ENCODE measurements at regions not wholly inside any gene's neighbourhood (a gene's known extent, or its start where the extent isn't known, plus 50 kb on each side); places are given as distances from the start of the nearest gene placed in this dataset.
A peak's percentile ranks its signal among the peaks of the same experiment; 100 is the strongest.
"Not testable (repeated sequence)": the region's sequence is repeated elsewhere in the genome, so short reads cannot be mapped to it uniquely, and the experiment has no call there.

DNA sequence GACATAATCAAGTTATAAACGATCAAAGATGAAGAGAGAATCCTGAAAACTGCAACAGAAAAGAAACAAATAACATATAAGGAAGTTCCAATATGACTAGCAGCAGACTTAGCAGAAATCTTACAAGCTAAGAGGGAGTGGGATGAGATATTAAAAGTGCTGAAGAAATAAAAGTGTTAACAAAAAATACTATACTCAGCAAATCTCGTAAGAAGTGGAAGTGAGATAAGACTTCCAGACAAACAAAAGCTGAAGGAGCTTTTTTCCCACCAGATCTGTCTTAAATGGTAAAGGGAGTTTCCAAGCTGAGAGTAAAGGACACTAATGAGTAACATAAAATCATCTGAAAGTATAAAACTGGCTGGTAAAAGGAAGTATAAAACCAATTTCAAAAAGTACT lies 2036.0 kb upstream of the C9orf72 start:
- no peak for DNase-seq (ENCODE audit: low spot score)

DNA sequence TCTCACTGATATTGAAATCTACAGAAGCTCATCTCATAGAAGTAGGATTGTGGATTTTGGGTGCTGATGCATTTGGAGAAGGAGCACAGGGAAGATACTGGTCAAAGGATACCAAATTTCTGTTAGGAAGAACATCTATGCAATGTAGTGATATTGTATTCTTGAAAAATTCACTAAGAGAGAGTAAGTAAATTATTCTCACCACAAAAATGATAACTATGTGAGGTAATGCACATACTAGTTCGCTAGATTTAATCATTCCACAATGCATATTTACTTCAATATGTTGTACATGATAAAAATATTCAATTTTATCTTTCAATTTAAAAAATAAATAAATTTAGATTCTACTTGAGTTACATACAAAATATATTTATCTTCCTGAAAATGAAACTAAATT lies 2040.5 kb upstream of the C9orf72 start:
- no peak for DNase-seq (ENCODE audit: low spot score)

DNA sequence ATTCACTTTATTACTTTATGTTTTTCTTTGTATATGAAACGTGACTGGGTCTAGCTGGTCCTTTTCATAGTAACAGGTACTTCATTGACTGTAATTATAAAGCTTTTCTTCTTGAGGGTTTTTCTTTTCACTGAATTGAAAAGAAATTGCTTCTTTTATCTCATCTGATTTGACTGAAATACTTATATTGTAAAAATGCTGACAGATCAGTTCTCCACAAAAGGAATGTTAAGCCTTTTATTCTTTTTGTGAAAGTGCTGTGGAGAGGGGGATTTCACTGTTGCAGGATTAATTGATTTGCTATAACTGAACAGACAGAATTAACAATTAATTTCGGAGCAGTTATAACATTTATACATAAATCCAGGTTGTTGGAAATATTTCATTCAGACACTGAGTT lies 2043.6 kb upstream of the C9orf72 start:
- no peak for DNase-seq (ENCODE audit: low spot score)

DNA sequence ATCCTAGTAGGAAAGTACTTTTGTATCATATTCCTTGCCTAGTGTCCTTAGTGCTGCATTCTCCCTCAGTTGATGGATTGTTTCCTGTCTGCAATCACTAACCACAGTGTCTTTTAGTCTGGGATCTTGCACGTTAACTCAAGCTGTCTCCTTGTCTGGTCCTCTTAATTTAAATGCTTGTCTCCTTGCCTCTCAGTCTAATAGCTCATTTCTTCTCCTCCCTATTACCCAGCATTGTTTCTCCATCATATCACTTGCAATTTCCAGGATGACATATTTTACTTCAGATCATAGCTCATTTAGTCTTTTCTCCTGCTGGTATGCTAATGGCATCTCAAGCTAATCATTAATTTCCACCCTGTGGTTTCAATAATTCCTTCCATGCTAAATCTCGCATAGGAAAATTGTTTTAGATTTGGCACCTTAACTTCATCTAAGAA lies 2052.0 kb upstream of the C9orf72 start:
- DNase-seq (ENCODE audit: low spot score) = no peak

DNA sequence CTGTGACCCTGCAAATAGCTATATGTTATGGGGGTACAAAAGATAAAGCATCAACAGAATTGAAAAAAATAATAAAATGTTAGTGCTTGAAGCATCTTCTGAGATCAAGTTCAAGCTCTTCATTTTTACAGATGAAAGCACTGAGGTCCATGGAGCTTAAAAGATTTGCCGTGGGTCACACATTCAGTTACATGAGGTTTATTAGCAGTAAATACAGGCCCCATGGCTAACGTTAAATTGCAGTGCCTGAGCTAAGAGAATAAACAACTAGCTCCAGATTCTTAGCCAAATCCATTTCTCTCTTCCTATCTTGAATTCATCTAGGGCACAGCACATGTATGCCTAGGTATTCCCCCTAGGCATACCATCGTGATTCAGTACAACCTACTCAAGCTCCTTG lies 2052.7 kb upstream of the C9orf72 start:
- DNase-seq (ENCODE audit: low spot score) = no peak

DNA sequence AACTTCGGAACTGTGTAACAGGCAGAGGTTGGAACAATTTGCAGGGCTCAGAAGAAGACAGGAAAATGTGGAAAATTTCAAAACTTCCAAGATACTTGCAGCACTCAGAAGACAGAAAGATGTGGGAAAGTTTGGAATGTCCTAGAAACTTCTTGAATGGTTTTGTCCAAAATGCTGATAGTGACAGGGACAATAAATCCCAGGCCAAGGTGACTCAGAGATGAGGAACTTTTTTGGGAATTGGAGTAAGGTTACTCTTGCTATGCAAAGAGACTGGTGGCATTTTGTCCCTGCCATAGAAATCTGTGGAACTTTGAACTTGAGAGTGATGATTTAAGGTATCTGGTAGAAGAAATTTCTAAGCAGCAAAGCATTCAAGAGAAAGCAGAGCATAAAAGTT lies 2055.6 kb upstream of the C9orf72 start:
- DNase-seq (ENCODE audit: low spot score) = not testable (repeated sequence)

DNA sequence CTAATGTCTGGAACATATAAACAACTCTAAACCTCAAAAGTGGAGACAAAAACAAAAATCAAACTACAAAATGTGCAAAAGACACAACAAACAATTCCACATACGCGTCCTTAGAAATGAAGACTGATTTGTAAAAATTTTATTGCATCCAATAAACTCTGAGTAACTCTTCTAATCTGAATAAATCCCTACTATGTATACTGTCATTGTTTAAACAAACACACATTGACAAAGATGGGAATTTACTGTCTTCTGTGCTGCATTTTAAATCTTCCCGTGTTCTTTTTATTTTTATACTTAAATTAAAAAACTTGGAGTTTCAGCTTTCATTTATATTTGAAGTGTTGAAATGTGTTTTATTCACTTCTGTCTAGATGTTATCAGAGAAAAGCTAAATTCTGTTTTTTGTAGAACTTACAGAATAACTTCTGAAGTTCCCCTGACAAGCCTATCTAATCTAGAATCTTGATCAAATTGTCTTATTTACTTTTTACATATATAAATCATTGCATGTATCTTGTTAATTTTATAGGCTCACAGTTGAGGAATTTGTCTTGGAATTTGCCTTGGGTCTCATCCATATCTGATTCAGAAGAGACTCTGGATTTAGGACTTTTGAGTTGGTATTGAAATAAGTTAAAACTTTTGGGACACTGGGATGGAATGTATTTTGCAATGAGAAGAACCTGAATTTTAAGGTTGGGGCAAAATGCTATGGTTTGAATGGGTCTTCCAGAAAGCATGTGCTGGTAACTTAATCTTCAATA lies 2064.4 kb upstream of the C9orf72 start:
- DNase-seq (ENCODE audit: low spot score) = no peak

DNA sequence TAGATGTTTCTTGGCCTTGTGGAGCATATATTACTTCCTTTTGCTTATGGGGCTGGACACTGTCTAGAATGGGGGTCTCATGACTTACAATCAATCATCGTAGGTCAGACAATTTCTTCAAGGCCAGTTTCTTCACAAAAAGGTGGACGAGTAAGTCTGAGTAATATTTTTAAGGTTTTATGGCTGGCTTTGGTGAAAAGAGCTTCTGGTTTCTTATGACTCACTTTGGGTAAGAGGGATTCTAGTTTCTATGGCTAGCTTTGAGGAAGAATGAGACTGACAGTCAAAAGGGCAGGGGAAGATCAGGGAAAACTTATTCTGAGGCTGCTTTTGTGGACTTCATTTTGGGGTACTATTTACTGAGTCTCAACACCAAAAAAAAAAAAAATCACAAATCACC lies 2067.2 kb upstream of the C9orf72 start:
- DNase-seq (ENCODE audit: low spot score) = no peak

DNA sequence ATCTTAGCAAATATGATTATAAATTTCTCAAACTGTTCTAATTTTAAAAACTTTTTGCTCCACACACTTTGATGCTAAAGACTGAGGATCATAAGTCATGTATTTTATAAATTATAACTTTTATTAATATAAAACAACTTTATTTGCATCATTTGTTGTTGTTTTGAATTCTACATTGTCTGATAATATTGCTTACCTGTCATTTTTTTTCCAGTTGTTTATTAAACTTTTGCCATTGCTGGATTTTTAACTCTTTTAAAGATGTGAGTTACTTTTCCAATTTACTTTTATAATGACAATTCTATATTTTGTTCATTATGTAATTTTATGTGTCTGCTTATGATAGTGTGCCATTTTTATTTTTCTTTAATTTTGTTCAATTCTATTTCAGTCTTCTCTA lies 2071.2 kb upstream of the C9orf72 start:
- DNase-seq (ENCODE audit: low spot score) = no peak

DNA sequence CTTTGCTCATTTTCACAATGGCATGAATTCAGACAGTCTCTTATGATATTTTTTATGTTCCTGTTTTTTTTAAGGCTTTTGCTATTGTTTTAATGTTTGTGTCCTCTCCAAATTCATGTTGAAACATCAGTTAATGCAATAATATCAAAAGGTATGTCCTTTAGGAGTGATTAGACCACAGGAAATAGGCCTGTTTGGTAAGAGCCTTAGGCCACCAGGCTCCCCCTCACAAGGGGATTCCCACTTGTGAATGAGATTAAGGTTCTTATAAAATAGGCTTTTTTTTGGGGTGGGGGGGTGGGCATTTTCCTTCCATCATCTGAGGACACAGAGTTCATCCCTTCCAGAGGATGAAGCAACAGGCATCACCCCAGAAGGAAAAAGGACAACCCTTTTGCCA lies 2074.2 kb upstream of the C9orf72 start:
- DNase-seq (ENCODE audit: low spot score) = no peak

DNA sequence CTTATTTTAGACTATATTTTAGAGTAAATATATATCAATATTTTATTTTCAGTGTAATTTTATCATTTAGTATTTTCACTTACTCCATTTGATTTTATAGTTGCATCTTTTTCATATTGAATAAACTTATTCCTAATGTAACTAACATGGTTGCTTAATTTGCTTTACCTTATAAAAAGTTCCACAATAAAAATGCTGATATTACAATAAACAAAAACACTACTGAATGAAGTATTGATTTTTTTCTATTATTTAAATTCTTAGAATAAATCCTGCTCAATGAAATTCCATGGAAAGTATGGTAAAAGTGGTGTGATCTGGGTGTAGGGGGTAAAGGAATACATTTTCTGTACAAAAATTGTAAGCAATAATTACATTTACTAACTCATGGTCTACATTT lies 2074.9 kb upstream of the C9orf72 start:
- DNase-seq (ENCODE audit: low spot score) = no peak

DNA sequence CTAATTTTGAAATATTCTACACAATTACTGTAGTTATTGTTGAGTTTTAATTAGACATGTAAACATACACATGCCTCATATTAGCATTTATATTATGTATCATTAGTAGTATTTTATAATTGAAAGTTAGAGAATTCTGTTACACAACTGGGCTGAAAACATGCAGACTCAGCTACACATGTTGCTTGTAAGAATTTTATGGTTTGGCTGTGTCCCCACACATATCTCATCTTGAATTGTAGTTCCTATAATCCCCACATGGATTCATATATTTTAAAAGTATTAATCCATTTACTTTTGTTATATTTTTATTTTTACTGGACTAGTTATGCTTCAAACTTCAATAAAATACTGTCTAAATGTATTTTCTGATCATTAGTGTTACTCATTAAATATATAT lies 2075.3 kb upstream of the C9orf72 start:
- no peak for DNase-seq (ENCODE audit: low spot score)

DNA sequence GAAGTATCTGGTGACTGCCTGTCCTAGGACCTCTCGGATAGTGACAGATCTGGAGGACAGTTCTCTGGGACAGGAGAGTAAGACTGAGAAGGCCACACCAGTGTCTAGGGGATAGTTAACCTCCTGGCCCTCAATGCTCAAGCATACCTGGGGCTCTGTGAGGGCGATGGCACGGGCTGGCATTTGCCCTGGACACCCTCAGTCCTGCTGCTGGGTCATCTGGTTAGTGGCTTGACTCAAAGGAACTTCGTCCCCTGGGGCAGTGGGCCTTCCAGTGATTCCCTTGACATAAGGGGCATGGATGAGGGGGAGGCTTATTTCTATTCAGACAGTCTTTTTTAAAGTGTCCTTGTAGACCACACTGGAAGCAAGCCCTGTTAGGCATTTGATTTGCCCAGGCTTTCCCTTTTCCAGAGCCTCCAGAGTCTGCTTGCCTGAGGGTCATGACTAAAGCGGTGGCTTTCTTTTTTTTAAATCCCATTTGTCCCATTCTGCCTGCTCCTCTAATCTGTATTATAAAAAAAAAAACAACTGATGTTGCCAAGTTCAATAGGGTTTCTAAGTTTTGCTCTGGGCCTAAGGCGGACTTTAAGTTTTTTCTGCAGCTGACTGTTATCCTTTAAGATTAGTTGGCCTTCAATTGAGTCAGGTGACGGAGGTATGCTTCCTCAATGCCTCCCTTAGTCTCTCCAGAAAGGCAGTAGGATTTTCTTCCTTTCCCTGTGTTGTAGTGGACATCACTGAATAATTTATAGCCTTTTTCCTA lies 2083.5 kb upstream of the C9orf72 start:
- no peak for DNase-seq (ENCODE audit: low spot score)

DNA sequence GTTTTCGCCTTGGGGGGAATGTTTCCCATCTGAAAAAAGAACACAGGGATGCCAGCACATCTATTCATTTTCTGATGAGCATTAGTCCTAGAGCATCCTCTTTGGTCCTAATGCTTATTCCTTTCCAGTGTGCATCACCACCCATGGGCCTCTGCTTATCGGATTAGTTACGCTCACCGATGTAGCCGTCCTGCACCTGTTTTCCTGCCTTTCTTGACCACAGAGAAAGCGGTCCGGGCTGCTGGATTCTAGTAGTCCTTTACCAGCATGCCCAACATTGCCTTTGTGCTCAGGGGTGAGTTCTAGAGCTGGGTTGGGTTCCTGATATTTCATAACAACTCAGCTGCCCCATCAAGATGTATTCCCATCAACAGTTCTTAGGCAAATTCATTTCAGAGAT lies 2084.5 kb upstream of the C9orf72 start:
- DNase-seq (ENCODE audit: low spot score) = no peak

DNA sequence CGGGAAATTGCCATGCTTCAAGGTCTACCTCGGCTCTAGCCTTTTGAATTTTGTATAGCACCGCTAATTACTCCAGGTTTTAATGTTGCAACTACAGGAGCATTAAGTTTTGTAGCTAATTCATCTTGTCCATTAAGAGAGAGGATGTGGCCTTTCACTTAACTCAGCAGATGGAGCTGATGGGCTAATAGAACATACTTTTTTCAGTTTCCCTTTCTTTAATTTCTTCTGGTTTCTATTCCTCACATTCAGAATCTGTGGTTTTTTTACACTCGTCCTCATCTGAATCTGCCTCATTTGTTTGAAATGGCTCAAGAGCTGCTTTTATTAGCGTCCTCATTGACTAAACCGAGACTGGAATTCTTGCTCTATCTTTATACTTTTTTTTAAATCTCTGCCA lies 2085.7 kb upstream of the C9orf72 start:
- no peak for DNase-seq (ENCODE audit: low spot score)

DNA sequence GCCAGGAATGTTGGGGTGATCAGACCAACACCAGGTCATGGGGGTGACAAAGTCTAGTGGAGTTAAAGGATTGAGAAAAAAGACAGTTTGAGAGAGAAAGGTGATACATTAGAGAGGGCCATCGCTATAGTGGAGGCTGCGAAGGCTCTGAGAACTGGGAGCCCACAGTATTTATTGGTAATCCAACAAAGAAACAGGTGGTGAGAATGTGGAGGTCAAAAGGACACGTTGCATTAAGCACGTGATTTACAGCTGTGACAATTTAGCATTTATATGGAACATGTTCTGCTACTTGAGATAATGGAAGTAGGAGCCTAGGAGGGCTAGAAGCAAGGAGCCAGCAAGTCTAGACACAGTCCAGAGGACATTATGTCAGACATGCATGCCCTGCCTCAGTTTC lies 2086.5 kb upstream of the C9orf72 start:
- DNase-seq (ENCODE audit: low spot score) = no peak

DNA sequence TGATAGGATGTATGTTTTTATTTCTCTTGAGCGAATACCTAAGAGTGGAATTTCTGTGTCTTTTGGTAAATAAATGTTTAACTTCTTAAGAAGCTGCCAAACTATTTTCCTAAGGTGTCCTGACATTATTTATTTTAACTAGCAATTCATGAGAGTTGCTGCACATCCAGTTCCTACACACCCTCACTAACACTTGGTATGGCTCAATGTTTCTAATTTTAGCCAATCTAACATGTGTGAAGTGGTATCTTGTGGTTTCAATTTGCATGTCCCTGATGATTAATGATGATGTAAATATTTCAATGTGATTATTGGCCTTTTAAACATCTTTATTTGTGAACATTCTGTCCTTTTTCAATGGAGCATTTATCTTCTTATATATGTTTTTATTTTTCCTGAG lies 2095.5 kb upstream of the C9orf72 start:
- no peak for DNase-seq (ENCODE audit: low spot score)

DNA sequence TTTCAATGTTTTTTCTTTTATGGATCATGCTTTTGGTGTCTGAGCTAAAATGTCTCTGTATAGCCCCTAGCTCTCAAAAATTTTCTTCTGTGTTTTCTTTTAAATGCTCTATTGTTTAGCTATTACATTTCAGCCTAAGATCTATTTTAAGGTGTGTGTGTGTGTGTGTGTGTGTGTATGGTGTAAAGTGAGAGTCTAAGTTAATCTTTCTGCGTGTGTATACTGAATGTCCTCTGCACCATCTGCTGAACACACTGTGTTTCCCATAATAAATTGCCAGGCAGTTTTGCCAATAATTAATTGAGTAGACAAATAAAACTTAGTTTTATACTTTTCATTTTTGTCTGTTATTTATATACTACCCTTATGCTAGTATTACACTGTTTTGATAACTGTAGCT lies 2096.3 kb upstream of the C9orf72 start:
- DNase-seq (ENCODE audit: low spot score) = no peak

DNA sequence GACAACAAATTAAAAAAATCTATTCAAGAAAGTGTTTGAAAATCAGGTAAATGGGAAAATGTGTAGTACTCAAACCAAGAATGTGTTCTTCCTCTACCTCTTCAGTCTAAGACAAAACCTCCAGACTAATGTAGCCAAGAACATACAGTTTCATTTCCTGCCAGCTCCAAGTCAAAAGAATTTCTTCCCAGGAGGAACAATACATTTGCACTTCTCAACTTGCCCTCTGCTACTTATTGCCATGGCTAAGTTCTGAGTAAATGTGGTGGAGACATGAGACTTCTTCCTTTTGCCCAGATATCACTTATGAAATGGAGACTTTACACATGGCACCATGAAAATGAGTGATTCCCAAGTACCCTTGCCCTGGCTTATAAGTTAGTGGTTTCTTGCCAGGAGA lies 2112.2 kb upstream of the C9orf72 start:
- no peak for DNase-seq (ENCODE audit: low spot score)

DNA sequence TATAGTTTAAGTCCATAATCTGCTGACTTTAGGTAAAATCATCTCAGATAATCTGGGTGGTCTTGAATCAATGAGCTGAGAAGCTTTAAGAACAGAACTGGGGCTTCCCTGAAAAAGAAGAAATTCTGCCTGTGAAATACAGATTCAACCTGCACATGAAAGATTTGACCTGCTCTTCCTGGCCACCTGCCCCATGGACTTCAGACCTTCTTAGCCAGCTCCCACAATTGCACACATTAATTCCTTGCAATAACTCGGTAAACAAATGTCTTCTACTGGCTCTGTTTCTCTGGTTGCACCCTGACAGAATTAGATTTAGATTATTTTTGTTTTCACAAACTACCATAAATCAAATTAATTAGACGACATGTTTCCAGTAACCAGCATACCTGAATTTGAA lies 2117.9 kb upstream of the C9orf72 start:
- DNase-seq (ENCODE audit: low spot score) = no peak

DNA sequence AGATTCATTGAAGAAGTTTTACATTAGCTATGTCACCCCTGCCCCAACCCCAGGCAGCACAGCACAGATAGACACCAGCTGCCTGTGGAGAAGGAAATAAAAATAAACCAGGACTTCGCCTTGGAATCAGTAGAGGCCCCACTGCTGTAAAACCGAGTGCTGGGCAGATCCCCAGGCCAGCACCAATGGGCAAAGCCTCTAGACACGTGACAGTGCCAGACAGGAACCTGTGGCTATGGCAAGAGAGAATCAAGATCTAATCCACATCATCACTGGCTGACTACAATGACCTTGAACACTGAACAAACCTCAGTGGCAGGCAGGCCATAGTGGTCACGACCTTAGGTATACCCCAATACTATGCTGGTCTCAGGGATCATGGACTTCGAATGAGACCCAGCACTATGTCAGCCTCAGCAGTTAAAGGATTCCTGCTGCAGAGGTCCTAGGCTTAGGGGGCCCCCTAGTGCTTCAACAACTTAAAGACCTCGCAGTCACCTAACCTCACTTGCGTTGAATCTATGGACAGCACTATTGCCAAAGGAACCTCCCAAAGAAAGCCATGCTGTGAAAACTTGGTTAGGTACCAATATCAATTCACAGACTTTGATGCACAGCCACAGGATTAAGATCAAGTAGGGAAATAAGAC lies 2118.6 kb upstream of the C9orf72 start:
- peak; percentile 4 for DNase-seq (ENCODE audit: low spot score)

DNA sequence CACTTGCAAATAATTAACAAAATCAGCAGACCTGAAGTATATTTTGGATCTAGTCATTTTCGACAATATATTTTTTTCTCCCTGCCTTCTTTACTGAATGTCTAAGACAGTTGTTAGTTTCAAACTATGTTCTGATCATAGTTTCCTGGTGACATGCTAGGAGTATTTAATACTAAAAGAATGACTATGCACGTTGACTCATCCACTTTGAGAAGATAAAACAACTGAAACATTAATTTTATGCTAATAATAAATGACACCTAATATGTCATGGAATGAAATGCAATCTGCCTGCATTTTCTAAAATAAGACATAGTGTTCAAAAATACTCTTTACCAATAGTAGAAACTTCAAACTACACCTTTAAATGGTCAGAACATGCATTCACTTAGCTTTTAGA lies 2123.7 kb upstream of the C9orf72 start:
- DNase-seq (ENCODE audit: low spot score) = no peak

DNA sequence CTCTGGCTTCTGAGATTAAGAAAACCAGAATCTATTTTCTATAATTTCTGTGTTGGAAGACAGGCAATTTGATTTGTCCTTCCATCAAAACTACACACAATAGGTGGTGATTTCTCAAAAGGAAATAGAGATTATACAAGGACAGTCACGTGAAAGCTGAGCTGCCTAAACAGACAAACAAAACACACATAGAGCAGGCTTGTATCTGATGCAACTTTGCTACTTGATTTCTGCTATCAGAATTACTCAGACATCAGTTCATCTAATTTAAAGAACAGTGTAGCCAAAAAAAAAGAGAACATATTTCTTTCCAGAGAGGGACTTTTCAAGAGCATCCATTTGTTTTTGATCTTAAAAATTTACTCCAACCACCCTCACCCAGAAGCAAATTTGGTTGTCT lies 2128.3 kb upstream of the C9orf72 start:
- no peak for DNase-seq (ENCODE audit: low spot score)
